ENCODE measurements at regions not wholly inside any gene's neighbourhood (a gene's known extent, or its start where the extent isn't known, plus 50 kb on each side); places are given as distances from the start of the nearest gene placed in this dataset.

GRCh38 chr3:107268469-107268868 is 108.8 kb upstream of the CCDC54 start:
- TF ChIP-seq RAD21 (IDR thresholded peaks at IDR 0.05; ENCODE audit: low read length) (no peak), TAF1 (IDR thresholded peaks at IDR 0.05; ENCODE audit: borderline replicate concordance, low read depth, low read length) (no peak), FOXM1 (IDR thresholded peaks at IDR 0.05; ENCODE audit: low read depth) (no peak), ELF1 (IDR thresholded peaks at IDR 0.05) (no peak), SMC3 (IDR thresholded peaks at IDR 0.05; ENCODE audit: low read depth, low read length) (no peak), YY1 (IDR thresholded peaks at IDR 0.05; ENCODE audit: low read depth) (no peak), MXI1 (IDR thresholded peaks at IDR 0.05; ENCODE audit: low read depth, low read length) (no peak), RXRA (IDR thresholded peaks at IDR 0.05; ENCODE audit: borderline replicate concordance, low read depth) (no peak), NRF1 (IDR thresholded peaks at IDR 0.05; ENCODE audit: low read depth, low read length) (no peak), POLR2AphosphoS5 (IDR thresholded peaks at IDR 0.05; ENCODE audit: low read depth, low read length) (no peak), CHD2 (IDR thresholded peaks at IDR 0.05; ENCODE audit: low read length, partially characterized antibody) (no peak), TEAD4 (IDR thresholded peaks at IDR 0.05; ENCODE audit: borderline replicate concordance, insufficient read depth) (no peak), RCOR1 (IDR thresholded peaks at IDR 0.05; ENCODE audit: low read length) (no peak), GABPA (IDR thresholded peaks at IDR 0.05; ENCODE audit: low read depth) (no peak), GATA2 (CRISPR knock-in tag; IDR thresholded peaks at IDR 0.05) (no peak), SIN3A (IDR thresholded peaks at IDR 0.05; ENCODE audit: borderline replicate concordance, low read depth, low read length) (no peak), REST (IDR thresholded peaks at IDR 0.05; ENCODE audit: low read depth, low read length) (no peak), EZH2phosphoT487 (IDR thresholded peaks at IDR 0.05; ENCODE audit: borderline replicate concordance, low read depth) (no peak)
- DNase-seq, result no peak
- CTCF ChIA-PET, result interaction anchor here (1.1 to 2.6 kb wide), 2 partner anchors 32 to 153 kb away, joined by 3 to 15 read pairs; no protein-coding TSS in a partner anchor
- no peaks in the 10 kb centered on the region for H3K36me3 ChIP-seq (replicated peaks in 1 of 2; ENCODE audit: control insufficient read depth in 1 of 2, insufficient read depth in 2 of 2, low read length in 1 of 2)
- H3K9me3 ChIP-seq, result no peaks in the 10 kb centered on the region
- H3K4me1 ChIP-seq (ENCODE audit: control insufficient read depth in 1 of 2, insufficient read depth in 2 of 2, low read depth in 1 of 2, low read length in 1 of 2), result no peaks in the 10 kb centered on the region; a peak in 1 of 4 replicates
- no peak overlapping the region for H3K27ac ChIP-seq (ENCODE audit: low read depth in 2 of 2, low read length in 1 of 2)
- POLR2A ChIA-PET, result no interaction called here
- H3F3A ChIP-seq (replicated peaks; ENCODE audit: insufficient read depth), result no peaks in the 10 kb centered on the region
- H3K9ac ChIP-seq, result no peak overlapping the region
- H3K79me2 ChIP-seq (ENCODE audit: insufficient read depth), result no peaks in the 10 kb centered on the region
- H3K4me3 ChIP-seq (ENCODE audit: low read depth in 2 of 2, low read length in 1 of 2), result no peak overlapping the region
- H3K9me2 ChIP-seq, result no peaks in the 10 kb centered on the region
- H4K20me1 ChIP-seq (ENCODE audit: insufficient read depth), result no peaks in the 10 kb centered on the region
- no peaks in the 10 kb centered on the region for H3K27me3 ChIP-seq (ENCODE audit: insufficient read depth)
- WGBS (ENCODE audit: low lambda C conversion rate), result 87% methylated on average over 4 of the region's 4 CpGs
- H3K4me2 ChIP-seq, result no peak overlapping the region
- H2AFZ ChIP-seq (ENCODE audit: low read depth), result no peak overlapping the region

All from SK-N-SH (cell line).